Transverse colon (tissue), 4 donors: ENCODE measurements at regions not wholly inside any gene's neighbourhood (a gene's known extent, or its start where the extent isn't known, plus 50 kb on each side); places are given as distances from the start of the nearest gene placed in this dataset.

Source experiments
- CTCF ChIP-seq, 5 experiments: fragments of 200-600 bp in 3 of 5; fragments of 450-650 bp in 2 of 5; sonication (generic) in 3 of 5; IDR thresholded peaks; 1 replicate in 2 of 5; 2 replicates in 3 of 5; pipeline ENCODE4 v1.5.1; 2016 to 2017; ENCODE audit warnings: antibody characterized with exemption in 5 of 5, inconsistent platforms in 3 of 5, mild to moderate bottlenecking in 2 of 5, moderate library complexity in 1 of 5
- EP300 ChIP-seq: sonication (generic); formaldehyde crosslinking; IDR thresholded peaks from one replicate; pipeline ENCODE4 v1.6.1; 2017; ENCODE audit warnings: antibody characterized with exemption, low read depth
- POLR2A ChIP-seq: fragments of 450-650 bp; IDR thresholded peaks from one replicate; pipeline ENCODE4 v1.6.1; 2016; ENCODE audit warnings: antibody characterized with exemption, mild to moderate bottlenecking, moderate library complexity
- POLR2AphosphoS5 ChIP-seq, 3 donors: sonication (generic); formaldehyde crosslinking; IDR thresholded peaks; one replicate each; pipeline ENCODE4 v1.6.1; 2016; ENCODE audit warnings: antibody characterized with exemption in 3 of 3

GRCh38 chr2:242011991-242012764 is 142.6 kb downstream of the RTP5 start:
- TF ChIP-seq POLR2A (no peak), EP300 (no peak), CTCF (IDR thresholded peaks at IDR 0.05) (no peak), POLR2AphosphoS5 (IDR thresholded peaks at IDR 0.05) (no peak)
